ENCODE measurements at regions not wholly inside any gene's neighbourhood (a gene's known extent, or its start where the extent isn't known, plus 50 kb on each side); places are given as distances from the start of the nearest gene placed in this dataset.

DNA sequence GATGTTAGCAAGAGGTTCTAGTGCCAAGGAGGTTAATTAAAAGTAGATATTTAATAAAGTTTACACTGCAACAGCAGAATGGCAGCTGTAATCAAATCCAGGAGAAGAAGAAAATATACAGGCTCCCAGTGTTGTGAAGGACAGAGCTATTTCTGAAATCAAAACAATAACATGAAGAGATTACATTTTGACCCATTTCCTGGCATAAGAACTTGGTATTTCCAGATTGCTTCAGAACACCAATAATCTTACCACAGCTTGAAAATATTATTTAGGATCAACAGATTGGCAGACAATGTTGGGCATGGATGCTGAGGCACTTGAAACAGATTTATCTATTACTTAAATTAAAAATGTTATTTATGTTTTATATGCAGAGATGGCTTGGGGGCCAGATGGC, 692.5 kb downstream of the KCNA4 start:
- no peaks in the 10 kb centered on the region for H3K36me3 ChIP-seq (ENCODE audit: insufficient read depth, low read length)
- H3K9ac ChIP-seq (ENCODE audit: insufficient read length): no peak overlapping the region
- no peak overlapping the region for H3K4me3 ChIP-seq
- no peak for DNase-seq (ENCODE audit: low read depth, low spot score)
- no peak overlapping the region for H3K27ac ChIP-seq
- H3K9me3 ChIP-seq (ENCODE audit: low read depth, low read length): no peaks in the 10 kb centered on the region
- TF ChIP-seq POLR2AphosphoS5 (IDR thresholded peaks at IDR 0.05; ENCODE audit: borderline replicate concordance, low read depth, low read length) (no peak), EZH2 (IDR thresholded peaks at IDR 0.05) (no peak), FOXP2 (optimal IDR thresholded peaks at IDR 0.05; ENCODE audit: control extremely low read depth, extremely low read length, insufficient read depth) (no peak)

DNA sequence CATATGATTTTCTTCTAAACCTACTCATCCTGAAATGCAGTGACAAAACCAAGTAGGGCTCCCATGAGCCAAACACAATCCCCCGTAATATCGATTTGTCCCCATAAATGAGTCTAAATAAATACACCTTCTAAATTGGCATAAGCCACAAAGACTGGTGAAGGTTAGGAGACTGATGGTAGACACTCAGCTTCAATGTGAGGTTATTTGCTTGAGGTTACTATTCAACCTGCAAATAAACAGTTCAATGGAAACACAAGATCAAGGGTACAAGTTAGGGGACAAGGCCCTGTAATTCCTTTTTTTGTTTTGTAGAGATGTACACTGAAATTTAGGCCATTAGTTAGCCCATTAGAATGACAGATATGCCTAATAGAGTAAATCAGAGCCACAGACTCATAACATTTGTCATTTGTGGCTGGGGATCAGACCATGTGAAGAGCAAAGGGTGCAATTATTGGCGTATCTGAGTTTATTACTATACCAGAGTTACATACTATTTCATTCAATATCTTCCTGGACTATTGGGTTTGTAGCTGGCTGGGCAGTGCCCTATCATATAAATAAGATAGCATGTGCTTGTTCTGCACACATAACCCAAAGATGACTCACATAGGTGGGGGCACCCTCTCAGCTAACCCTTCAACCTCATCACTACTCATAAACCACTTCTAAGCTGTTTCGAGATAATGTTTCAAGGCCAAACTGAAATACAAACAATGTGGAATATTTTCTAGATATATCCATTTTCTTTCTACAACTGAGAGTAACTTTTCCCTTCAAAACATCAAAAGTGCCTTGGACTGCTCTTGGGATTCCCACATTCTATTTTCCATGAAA, 695.3 kb downstream of the KCNA4 start:
- no peaks in the 10 kb centered on the region for H3K36me3 ChIP-seq (ENCODE audit: insufficient read depth, low read length)
- no peak overlapping the region for H3K4me3 ChIP-seq
- H3K9ac ChIP-seq (ENCODE audit: insufficient read length): no peak overlapping the region
- no peak for DNase-seq (ENCODE audit: low read depth, low spot score)
- no peak overlapping the region for H3K27ac ChIP-seq
- TF ChIP-seq FOXP2 (optimal IDR thresholded peaks at IDR 0.05; ENCODE audit: control extremely low read depth, extremely low read length, insufficient read depth) (no peak), POLR2AphosphoS5 (IDR thresholded peaks at IDR 0.05; ENCODE audit: borderline replicate concordance, low read depth, low read length) (no peak), EZH2 (IDR thresholded peaks at IDR 0.05) (no peak)
- no peaks in the 10 kb centered on the region for H3K9me3 ChIP-seq (ENCODE audit: low read depth, low read length)

DNA sequence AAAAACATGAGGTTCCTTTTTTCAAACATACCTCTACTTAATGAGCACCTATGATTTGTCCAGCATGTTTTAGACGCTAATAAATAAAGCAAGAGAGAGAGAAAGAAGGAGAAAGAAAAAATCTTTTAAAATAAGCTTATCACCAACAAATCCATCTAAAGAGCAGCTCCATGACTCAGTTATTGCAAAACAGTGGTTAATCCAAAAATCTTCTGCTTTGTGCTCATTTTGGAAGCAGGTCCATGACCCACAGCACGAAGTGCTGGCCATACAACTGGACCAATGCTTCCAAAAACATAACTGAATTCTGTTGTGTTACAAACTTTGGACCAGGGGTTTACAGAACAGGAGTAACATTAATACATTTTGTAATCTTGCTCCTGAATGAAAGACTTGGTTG, 696.6 kb downstream of the KCNA4 start:
- Histone ChIP-seq H3K36me3 (ENCODE audit: insufficient read depth, low read length) (no peaks in the 10 kb centered on the region), H3K9me3 (ENCODE audit: low read depth, low read length) (no peaks in the 10 kb centered on the region), H3K4me3 (no peak overlapping the region), H3K27ac (no peak overlapping the region), H3K9ac (ENCODE audit: insufficient read length) (no peak overlapping the region)
- no peak for DNase-seq (ENCODE audit: low read depth, low spot score)
- TF ChIP-seq FOXP2 (optimal IDR thresholded peaks at IDR 0.05; ENCODE audit: control extremely low read depth, extremely low read length, insufficient read depth): no peak
- TF ChIP-seq POLR2AphosphoS5 (IDR thresholded peaks at IDR 0.05; ENCODE audit: borderline replicate concordance, low read depth, low read length): no peak
- TF ChIP-seq EZH2 (IDR thresholded peaks at IDR 0.05): no peak

DNA sequence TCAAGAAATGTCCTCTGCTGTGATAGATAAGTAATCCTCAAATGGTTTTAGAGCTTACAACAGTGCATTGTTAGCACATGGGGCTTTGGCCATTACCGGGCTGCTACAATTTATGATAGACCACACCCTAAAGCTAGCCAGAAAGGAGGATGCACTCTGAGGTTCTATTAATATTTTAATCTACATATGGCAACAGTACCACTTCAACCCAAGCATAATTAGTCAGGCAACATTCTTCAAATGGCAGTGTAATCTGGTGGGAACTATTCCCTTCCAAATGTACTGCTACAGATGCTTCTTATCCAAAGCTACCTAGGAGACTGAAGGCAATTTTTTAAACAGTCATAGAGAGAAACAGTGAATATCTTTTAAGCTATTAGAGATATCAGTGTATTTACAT, 697.6 kb downstream of the KCNA4 start:
- no peak overlapping the region for H3K9ac ChIP-seq (ENCODE audit: insufficient read length)
- no peak overlapping the region for H3K4me3 ChIP-seq

DNA sequence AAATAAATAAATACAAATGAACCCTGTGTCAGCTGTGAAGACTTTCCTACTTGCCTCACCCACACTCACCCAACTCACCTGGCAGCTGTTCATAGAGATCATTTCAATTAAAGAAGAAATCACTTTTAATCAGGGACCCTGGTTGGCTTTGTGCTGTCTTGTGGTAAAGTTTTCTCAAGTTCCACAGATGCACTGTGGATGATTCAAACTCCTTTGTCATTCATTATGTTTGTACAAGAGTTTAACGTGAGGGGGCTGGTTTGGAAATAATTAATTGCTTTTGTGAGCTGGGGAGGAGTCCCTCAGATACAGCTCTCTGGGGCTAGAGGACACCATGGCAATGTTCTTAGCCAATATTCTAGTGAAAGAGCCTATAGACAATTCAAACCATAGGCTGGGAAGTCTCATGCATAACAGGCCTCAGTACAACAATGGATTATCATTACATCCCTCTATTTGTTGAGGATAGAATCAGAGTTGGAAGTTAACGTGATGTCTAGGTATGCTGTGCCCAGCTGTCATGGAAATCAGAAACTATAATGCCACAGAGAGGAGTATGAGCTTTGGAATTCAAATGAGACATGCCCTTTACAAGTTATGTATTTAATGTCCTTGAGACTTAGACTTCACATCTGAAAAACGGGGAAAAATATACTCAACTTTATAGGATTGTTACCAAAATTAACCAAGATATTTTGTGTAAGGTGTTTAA, 698.5 kb downstream of the KCNA4 start:
- H3K36me3 ChIP-seq (ENCODE audit: insufficient read depth, low read length): no peaks in the 10 kb centered on the region
- H3K27ac ChIP-seq: no peak overlapping the region
- H3K9ac ChIP-seq (ENCODE audit: insufficient read length): no peak overlapping the region
- no peak for TF ChIP-seq POLR2AphosphoS5 (IDR thresholded peaks at IDR 0.05; ENCODE audit: borderline replicate concordance, low read depth, low read length)
- no peak for TF ChIP-seq FOXP2 (optimal IDR thresholded peaks at IDR 0.05; ENCODE audit: control extremely low read depth, extremely low read length, insufficient read depth)
- TF ChIP-seq EZH2 (IDR thresholded peaks at IDR 0.05): no peak
- no peaks in the 10 kb centered on the region for H3K9me3 ChIP-seq (ENCODE audit: low read depth, low read length)
- DNase-seq (ENCODE audit: low read depth, low spot score): no peak
- no peak overlapping the region for H3K4me3 ChIP-seq

More for the DNA sequence above, 697.6 kb downstream of the KCNA4 start:
- Histone ChIP-seq H3K9me3 (ENCODE audit: low read depth, low read length) (no peaks in the 10 kb centered on the region), H3K36me3 (ENCODE audit: insufficient read depth, low read length) (no peaks in the 10 kb centered on the region), H3K27ac (no peak overlapping the region)
- no peak for DNase-seq (ENCODE audit: low read depth, low spot score)
- no peak for TF ChIP-seq POLR2AphosphoS5 (IDR thresholded peaks at IDR 0.05; ENCODE audit: borderline replicate concordance, low read depth, low read length)
- TF ChIP-seq FOXP2 (optimal IDR thresholded peaks at IDR 0.05; ENCODE audit: control extremely low read depth, extremely low read length, insufficient read depth): no peak
- TF ChIP-seq EZH2 (IDR thresholded peaks at IDR 0.05): no peak

DNA sequence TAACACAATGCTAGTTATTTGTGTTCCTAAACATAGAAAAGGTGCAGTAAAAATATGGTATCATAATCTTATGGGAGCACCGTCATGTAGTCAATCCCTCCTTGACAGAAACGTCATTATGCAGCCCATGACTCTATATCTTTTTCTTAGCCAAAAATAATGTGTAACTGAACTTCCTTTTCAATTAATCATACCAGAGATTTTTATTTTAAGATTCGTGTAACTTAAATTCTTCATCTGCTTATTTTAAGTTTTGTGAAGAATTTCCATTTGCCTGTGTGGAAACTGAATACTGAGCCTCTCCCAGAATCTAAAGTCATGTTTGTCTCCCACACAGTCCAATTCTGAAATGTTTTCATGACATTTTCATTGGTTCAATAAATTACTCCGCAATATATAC, 699.1 kb downstream of the KCNA4 start:
- Histone ChIP-seq H3K9me3 (ENCODE audit: low read depth, low read length) (no peaks in the 10 kb centered on the region), H3K9ac (ENCODE audit: insufficient read length) (no peak overlapping the region), H3K27ac (no peak overlapping the region), H3K4me3 (no peak overlapping the region), H3K36me3 (ENCODE audit: insufficient read depth, low read length) (no peaks in the 10 kb centered on the region)
- no peak for DNase-seq (ENCODE audit: low read depth, low spot score)
- TF ChIP-seq POLR2AphosphoS5 (IDR thresholded peaks at IDR 0.05; ENCODE audit: borderline replicate concordance, low read depth, low read length): no peak
- no peak for TF ChIP-seq FOXP2 (optimal IDR thresholded peaks at IDR 0.05; ENCODE audit: control extremely low read depth, extremely low read length, insufficient read depth)
- no peak for TF ChIP-seq EZH2 (IDR thresholded peaks at IDR 0.05)

DNA sequence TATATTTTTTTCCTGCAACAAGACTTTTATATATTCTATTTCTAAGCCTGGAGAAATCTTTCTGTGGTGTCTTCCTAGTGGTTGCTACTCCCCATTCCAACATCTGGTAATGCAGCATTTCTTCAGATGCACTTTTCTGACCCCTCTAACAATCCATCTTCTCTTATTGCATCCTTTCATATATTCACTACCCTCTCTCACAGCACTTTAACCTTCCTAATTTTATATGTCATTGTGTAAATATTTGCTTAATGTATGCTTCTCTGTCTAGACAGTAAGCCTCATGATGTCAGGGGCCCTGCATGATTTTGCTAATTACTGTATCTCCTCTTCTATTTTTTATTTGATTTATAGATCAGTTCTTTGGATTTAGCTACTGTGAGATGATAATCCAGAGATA, 701.6 kb downstream of the KCNA4 start:
- H3K36me3 ChIP-seq (ENCODE audit: insufficient read depth, low read length): no peaks in the 10 kb centered on the region
- DNase-seq (ENCODE audit: low read depth, low spot score): no peak
- TF ChIP-seq EZH2 (IDR thresholded peaks at IDR 0.05): no peak
- no peak overlapping the region for H3K4me3 ChIP-seq
- H3K9me3 ChIP-seq (ENCODE audit: low read depth, low read length): no peaks in the 10 kb centered on the region
- H3K27ac ChIP-seq: no peak overlapping the region
- H3K9ac ChIP-seq (ENCODE audit: insufficient read length): no peak overlapping the region

DNA sequence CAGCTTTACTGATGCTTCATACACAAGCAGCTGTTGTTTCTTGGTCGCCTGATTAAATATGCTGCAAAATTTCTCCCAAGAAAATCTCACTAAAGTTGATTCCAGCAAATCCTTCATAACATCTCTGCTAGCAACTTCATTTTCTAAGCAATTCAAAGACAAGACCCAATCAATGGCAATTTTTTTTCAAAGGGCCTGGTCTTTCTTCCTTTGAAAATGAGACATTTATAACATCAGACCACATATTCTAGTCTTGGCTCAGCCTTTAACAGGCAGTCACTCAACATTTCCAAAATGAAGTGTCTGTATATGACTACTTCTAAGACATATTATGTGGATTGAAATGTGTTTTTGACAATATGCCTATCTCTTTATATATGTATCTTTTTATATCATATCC, 702.6 kb downstream of the KCNA4 start:
- no peak overlapping the region for H3K9ac ChIP-seq (ENCODE audit: insufficient read length)
- no peak overlapping the region for H3K4me3 ChIP-seq
- H3K9me3 ChIP-seq (ENCODE audit: low read depth, low read length): no peaks in the 10 kb centered on the region
- no peak overlapping the region for H3K27ac ChIP-seq
- DNase-seq (ENCODE audit: low read depth, low spot score): no peak
- no peaks in the 10 kb centered on the region for H3K36me3 ChIP-seq (ENCODE audit: insufficient read depth, low read length)
- no peak for TF ChIP-seq POLR2AphosphoS5 (IDR thresholded peaks at IDR 0.05; ENCODE audit: borderline replicate concordance, low read depth, low read length)
- no peak for TF ChIP-seq EZH2 (IDR thresholded peaks at IDR 0.05)
- no peak for TF ChIP-seq FOXP2 (optimal IDR thresholded peaks at IDR 0.05; ENCODE audit: control extremely low read depth, extremely low read length, insufficient read depth)
